ENCODE measurements at regions not wholly inside any gene's neighbourhood (a gene's known extent, or its start where the extent isn't known, plus 50 kb on each side); places are given as distances from the start of the nearest gene placed in this dataset.
"Not testable (repeated sequence)": the region's sequence is repeated elsewhere in the genome, so short reads cannot be mapped to it uniquely, and the experiment has no call there.

DNA sequence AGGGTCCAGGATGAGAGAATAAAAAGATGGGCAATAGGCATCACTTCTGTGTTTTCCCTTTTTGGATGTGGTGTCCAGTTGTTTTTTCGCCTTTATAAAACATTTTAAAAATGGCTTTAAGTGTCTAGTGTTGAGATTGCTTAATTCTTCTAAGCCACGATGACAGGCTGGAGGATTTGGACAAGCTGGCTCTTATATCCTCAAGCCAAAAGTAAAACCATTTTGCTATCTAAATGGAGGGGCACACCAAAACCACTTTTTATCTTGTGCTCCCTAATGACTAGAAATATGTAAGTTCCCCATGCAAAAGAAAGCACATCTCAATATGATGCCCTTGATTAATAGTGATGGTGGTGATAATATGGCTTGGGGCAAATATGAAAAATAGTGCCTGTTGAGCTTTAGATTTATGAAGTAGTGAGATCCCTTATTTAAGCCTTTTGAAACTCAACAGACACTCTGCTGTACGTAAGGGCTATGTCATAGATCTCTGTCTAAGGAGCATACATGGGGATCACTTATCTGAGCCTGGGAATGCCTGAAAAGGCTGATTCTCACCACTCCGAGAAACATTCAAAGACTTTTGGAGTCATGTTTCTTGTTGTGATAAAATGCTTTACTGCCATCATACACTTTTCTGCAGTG lies 185.5 kb downstream of the KCNS3 start:
- DNase-seq = no peak

DNA sequence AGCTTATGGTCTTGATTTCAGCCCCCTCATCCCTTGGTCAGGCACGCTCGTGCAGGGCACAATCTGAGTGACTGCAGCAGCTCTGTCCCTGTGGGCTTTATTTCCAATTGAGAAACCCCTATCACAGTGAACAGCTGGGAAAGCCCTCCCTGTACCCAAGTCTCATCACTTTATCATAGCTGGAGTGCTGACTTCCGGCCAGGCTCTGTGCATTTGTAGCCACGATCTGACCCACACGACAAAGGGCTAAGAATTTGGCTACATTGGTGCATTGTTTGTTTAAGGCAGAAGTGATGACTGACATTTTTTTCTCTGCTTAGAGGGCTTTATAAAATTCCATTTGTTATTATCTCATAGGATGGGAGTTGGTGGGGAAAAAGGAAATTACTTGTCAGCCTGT lies 184.4 kb downstream of the KCNS3 start:
- no peak for DNase-seq

DNA sequence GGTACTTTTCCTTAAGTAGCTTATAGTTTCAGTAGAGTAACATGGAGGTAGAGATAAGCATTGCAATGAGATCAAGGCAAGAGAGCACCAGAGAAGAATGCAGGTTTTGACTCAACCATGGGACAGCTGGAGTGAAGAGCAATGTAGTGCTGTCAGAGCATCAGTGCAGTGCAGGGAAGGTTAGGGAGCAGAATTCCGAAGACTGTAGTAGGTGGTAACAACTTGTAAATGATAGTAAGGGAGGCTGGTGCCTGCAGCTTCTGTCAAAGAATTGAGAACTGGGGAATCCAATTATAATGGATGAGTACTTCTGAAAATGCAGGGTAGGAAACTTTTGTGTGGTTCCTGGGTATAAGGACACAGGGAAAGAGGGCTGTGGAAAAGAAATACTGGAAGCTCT lies 183.2 kb downstream of the KCNS3 start:
- DNase-seq = no peak

DNA sequence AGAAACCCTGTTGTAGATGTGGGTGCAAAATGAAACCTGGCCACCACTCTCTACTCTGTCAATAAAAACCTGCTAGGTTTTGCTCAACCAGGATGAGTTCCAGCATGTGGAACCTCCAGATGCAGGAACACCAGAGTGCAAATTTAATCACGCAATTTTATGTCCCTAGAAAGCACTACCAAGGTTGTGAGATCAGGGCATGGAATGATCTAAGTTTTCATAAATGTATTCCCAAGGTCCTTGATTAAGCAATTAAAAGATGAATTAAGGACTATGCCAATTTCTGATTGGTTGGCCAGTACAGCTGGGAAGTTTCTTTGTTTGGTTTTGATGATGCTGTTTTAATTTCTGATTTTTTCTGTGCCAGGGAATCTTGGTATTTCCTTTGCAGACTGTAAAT lies 179.2 kb downstream of the KCNS3 start:
- DNase-seq = no peak

DNA sequence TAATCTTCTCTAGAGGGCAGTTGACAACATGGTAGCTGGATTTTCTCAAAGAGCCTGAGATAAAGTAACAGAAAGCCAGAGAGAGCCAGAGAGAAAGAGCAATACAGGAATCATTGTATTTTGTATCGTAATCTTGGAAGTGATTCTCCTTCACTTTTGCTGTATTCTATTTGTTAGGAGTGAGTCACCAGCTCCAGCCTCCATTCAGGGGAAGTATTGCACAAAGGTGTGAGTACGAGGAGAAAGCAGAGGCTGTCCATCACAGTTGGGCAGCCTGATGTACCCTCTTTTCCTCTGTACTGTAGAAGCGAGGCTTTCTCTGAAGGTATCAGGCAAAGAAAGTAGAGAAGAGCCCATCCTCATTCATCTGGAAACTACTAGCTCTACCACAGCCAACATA lies 176.8 kb downstream of the KCNS3 start:
- no peak for DNase-seq

DNA sequence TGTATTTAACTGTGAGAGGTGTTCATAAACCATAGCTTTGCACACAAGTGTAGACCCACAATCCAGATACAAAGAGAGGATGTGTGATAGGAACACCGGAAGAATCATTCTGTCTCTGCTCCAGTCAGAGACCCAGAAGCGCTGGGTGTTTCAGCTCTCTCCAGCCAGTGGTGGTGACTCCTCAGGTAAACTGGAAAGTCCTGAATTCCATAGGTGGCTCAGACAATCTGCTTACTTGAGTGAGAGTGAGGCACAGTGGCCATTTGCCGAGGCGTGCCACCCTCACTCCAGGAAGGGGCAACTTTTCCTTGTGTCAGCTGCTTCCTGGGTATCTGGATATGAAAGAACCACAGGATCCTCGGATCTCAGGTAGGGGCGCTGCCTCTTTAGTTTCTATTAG lies 171.5 kb downstream of the KCNS3 start:
- no peak for DNase-seq

DNA sequence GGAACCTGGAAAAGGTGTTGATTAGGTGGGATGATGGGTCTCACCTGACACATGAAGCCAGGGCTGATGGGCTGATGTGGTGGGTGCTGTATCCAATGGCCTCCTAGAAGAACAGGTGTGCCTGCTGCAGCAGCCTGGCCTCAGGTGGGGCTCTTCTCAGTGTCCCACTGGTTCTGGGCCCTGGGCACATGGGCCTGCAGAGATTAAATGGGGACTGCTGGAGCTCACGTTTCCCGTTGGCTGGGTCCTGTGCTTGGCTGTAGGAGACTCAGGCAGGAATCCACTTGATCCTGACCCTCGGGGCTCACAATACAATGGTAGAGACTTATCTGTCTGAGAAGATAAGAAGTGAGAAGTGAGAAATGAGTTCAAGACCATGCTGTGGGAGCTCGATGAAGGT lies 170.9 kb downstream of the KCNS3 start:
- DNase-seq = no peak

DNA sequence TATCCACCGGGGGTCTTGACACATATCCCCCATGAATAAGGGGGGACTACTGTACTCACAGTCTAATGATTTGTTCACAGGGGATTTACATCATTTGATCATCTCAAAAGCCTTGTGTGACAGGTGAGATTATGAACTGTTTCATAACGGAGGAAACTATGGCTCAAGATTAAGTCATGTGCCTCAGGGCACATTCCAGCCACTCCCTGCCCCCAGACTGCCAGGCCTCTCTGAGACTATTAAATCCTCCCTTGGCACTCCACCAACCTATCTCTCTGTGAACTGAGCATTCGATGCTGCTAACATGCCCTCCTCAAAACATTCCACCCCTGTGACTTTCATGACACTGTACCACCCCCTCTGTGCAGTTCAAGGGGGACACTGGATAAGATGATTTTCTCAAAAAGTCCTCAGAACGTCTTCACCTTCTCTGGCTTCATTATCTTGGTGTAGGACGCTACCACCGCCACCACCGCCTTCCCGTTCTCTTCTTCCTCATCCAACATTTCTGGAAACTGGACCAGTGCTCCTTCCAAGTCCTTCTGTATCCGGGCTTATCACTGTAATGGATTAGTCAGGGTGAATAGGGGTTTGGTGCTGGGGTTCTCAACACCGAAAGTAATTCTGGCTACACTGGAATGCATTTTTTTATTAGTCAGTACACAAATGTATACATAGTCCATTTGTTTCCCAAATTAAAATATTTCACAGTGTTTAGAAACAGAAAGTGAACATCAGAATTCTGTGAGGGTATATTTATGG lies 169.6 kb downstream of the KCNS3 start:
- no peak for DNase-seq

DNA sequence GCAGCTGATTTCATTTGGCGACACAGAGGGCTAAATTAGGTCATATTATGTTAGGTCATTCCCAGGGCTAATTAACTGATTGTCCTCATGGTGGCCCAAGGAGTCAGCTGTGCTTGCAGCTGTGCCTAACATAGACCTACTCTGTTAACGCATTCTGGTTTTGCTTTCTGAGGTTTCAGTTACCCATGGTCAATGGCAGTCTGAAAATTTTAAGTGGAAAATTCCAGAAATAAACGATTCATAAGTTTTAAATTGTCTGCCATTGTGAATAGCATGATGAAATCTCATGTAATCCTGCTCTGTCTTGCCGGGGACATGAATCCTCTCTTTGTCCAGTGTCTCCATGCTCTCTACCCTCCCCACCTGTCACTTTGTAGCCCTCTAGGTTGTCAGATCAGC lies 168.7 kb downstream of the KCNS3 start:
- DNase-seq = no peak

DNA sequence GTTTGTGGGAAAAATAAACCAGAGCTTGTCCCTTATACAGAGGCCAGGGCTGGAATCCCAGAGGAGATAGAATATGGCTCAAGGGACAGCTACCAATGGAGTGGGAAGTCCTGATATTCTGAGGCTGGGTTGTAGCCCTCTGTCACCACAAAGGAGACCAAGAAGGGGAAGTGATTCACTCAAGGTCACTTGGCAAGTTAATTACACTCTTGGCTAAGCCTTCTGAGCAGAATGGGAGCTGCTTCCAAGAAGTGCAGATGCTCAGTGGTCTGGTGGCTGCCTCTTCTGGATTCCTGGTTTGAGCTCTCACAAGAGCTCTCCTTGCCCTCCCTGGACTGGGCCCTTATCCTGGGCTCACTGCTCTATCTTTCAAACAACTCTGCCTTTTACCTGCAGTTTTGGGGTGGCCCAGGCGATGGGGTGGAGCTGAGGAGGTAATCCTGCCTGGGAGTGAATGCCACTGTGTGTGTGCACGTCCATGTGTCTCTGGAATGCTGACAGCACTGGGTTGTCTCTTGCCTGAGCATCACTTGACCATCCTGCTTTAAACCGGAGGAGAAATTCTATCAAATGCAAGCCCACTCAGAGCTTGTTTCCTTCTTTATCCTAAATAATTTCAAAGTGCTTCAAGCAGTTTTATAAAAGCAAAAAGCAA lies 168.2 kb downstream of the KCNS3 start:
- no peak for DNase-seq

DNA sequence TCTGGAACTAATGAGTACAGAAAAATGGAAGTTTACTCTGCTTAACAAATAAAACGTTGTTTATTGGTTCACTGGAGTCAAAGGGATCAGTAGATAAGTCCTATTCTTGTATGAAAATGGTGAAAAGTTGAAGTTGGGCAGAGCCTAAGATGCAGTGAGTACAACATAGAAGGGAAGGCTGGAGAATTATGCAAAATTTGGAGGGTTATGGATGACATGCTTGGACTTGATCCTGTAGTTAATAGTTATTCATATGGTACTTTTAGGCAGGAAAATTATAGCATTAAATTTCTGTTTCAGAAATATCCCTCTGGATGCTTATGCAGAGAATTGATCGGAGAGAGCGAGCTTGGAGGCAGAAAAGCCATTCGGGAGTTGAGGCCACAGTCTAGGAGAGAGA lies 167.6 kb downstream of the KCNS3 start:
- DNase-seq = no peak

DNA sequence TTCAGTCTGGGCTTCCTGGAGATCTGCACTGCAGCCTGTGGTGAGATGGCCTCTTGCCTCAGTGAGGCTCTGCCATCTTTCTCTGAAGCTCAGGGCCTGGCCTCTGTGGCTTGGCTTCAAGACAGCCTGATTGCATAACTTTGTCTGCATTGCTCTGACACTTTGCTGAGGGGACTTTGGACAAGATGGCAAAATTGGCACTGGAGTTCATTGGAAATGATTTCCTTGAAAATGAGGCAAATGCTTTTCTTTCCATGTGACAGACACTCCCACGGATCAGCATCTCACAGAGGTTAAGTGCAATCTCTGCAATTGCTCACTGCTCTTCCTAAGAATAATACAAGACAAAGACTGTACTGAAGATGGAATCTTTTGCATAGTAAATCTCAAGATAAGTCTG lies 166.8 kb downstream of the KCNS3 start:
- no peak for DNase-seq

DNA sequence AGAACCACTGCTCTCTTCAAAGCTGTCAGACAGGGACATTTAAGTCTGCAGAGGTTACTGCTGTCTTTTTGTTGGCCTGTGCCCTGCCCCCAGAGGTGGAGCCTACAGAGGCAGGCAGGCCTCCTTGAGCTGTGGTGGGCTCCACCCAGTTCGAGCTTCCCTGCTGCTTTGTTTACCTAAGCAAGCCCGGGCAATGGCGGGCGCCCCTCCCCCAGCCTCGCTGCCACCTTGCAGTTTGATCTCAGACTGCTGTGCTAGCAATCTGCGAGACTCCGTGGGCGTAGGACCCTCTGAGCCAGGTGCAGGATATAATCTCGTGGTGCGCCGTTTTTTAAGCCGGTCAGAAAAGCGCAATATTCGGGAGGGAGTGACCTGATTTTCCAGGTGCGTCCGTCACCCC lies 138.9 kb downstream of the KCNS3 start:
- DNase-seq = not testable (repeated sequence)

DNA sequence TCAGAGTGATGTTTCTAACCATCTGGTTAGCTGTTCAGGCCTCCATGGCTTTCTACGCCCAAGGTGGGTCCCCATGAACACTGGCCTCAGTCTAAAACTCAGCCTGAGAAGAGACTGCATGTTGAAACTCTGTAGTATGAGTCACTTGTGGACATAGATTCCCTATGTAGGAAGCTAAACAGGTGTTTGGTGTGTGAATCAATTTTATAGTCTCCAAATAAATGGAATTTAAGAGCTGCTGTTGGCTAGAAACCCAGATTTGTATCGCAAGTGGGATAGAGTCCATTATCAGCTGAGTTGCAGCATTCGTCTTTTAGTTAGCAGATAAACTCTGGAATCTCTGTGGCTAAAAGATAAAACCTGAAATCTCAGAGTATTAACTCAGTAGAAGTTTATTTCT lies 131.4 kb downstream of the KCNS3 start:
- DNase-seq = no peak

DNA sequence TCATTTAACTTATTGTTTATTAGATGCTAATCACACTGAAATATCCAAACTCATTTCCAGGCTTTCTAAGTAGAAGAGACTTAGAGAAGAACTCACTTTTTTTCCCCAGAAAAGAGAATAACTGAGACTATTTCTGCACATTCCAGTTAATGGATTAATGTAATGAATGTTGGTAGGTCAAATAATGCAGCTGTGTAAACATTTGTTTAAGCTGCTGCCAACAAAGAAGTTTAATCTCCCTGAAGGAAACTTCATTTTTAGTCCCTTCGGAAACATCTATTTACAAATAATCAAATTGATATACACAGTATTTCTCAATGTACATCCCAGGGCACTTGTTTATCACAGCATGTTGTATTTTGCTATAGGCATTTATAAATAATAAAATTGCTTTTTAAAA lies 126.9 kb downstream of the KCNS3 start:
- no peak for DNase-seq

DNA sequence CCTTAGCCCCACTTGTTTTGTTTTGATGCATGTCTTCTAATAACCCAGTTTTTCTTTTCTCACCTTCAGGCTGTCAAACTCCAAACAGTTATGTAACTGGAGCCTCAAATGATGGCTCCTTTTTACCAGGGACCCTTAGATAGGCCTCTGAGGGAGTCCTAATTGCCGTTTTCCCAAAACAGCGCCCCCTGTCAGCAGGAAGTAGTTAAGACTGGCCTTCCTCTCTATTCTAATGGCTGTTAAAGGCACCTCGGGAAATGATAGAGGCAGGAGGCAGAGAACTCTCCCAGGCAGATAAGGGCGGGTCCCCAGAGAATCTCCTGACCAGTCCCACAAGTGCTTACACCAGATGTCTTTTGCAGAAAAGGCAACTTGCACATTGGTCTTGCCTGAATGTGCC lies 123.2 kb downstream of the KCNS3 start:
- DNase-seq = no peak

DNA sequence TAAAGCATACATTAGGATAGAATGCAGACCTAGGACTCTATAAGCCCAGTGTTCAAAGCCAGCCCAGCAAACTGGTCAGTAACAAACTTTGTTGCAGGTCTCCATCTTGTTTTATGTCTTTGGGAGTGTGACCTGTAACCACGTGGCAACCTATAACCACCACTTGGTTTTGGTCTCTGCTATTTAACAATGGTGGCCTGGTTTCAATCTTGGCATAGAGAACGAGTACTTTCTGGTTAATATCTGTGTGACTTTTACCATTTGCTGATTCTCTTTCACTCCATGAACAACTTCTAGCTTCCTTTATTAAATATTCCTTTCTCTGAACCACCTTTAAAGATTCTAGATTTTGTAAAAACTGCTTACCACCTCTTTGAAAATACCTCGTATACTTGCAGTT lies 118.5 kb downstream of the KCNS3 start:
- DNase-seq = no peak

DNA sequence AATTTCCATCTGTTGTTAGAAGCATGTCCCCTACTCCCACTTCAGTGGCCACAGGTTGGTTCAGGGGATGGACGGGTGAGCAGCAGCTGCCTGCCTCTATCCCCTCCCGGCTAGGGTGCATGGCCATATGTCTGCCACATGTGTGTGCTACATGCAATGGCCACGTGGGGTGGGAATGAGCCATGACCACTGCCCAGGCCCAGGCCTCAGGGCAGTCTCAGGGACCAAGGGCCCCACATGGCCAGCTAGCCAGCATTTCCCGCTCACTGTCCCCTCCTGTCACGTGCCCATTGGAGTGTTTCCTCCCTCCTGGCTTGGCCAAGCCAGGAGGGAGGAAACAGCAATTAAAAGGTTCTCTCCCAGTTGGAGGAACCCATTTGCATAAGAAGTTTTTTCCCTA lies 117.1 kb downstream of the KCNS3 start:
- DNase-seq = no peak

Measured in stimulated activated CD4-positive, alpha-beta T cell treated with anti-CD3 and anti-CD28 coated beads, Interleukin-4, amount 100 ng/mL, for 1 hour (primary cell).